ENCODE measurements at regions not wholly inside any gene's neighbourhood (a gene's known extent, or its start where the extent isn't known, plus 50 kb on each side); places are given as distances from the start of the nearest gene placed in this dataset.

DNA sequence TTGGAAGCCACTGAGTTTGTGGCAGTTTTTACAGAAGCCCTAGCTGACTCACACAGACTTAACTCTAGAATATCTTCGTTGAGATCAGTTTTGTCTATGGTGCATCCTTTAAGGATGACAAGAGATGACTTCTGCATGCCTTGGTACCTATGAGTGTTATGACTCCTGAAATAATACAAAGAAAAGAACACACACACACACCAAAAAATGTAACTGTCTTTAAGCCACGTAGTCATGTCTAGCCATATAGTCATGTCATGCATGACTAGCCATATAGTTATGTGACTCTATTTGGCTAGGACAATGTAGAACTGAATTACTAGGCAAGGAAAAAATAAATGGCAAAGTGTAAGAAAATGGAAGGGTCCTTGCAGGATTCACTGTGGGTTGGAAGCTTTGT lies 447.8 kb downstream of the NLGN4X start:
- TF ChIP-seq, protein P1, sequence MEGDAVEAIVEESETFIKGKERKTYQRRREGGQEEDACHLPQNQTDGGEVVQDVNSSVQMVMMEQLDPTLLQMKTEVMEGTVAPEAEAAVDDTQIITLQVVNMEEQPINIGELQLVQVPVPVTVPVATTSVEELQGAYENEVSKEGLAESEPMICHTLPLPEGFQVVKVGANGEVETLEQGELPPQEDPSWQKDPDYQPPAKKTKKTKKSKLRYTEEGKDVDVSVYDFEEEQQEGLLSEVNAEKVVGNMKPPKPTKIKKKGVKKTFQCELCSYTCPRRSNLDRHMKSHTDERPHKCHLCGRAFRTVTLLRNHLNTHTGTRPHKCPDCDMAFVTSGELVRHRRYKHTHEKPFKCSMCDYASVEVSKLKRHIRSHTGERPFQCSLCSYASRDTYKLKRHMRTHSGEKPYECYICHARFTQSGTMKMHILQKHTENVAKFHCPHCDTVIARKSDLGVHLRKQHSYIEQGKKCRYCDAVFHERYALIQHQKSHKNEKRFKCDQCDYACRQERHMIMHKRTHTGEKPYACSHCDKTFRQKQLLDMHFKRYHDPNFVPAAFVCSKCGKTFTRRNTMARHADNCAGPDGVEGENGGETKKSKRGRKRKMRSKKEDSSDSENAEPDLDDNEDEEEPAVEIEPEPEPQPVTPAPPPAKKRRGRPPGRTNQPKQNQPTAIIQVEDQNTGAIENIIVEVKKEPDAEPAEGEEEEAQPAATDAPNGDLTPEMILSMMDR (IDR thresholded peaks at IDR 0.05; ENCODE audit: low read depth, low read length, missing input control) = no peak
- TF ChIP-seq JUND (IDR thresholded peaks at IDR 0.05) = no peak
- no peak for TF ChIP-seq GABPA (IDR thresholded peaks at IDR 0.05 in 1 of 2, conservative IDR thresholded peaks at IDR 0.05 in 1 of 2)
- TF ChIP-seq, protein P2, sequence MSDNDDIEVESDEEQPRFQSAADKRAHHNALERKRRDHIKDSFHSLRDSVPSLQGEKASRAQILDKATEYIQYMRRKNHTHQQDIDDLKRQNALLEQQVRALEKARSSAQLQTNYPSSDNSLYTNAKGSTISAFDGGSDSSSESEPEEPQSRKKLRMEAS (IDR thresholded peaks at IDR 0.05) = no peak
- TF ChIP-seq RAD21 (IDR thresholded peaks at IDR 0.05) = no peak
- TF ChIP-seq, protein P3, sequence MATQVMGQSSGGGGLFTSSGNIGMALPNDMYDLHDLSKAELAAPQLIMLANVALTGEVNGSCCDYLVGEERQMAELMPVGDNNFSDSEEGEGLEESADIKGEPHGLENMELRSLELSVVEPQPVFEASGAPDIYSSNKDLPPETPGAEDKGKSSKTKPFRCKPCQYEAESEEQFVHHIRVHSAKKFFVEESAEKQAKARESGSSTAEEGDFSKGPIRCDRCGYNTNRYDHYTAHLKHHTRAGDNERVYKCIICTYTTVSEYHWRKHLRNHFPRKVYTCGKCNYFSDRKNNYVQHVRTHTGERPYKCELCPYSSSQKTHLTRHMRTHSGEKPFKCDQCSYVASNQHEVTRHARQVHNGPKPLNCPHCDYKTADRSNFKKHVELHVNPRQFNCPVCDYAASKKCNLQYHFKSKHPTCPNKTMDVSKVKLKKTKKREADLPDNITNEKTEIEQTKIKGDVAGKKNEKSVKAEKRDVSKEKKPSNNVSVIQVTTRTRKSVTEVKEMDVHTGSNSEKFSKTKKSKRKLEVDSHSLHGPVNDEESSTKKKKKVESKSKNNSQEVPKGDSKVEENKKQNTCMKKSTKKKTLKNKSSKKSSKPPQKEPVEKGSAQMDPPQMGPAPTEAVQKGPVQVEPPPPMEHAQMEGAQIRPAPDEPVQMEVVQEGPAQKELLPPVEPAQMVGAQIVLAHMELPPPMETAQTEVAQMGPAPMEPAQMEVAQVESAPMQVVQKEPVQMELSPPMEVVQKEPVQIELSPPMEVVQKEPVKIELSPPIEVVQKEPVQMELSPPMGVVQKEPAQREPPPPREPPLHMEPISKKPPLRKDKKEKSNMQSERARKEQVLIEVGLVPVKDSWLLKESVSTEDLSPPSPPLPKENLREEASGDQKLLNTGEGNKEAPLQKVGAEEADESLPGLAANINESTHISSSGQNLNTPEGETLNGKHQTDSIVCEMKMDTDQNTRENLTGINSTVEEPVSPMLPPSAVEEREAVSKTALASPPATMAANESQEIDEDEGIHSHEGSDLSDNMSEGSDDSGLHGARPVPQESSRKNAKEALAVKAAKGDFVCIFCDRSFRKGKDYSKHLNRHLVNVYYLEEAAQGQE (IDR thresholded peaks at IDR 0.05) = no peak
- TF ChIP-seq, protein P4, sequence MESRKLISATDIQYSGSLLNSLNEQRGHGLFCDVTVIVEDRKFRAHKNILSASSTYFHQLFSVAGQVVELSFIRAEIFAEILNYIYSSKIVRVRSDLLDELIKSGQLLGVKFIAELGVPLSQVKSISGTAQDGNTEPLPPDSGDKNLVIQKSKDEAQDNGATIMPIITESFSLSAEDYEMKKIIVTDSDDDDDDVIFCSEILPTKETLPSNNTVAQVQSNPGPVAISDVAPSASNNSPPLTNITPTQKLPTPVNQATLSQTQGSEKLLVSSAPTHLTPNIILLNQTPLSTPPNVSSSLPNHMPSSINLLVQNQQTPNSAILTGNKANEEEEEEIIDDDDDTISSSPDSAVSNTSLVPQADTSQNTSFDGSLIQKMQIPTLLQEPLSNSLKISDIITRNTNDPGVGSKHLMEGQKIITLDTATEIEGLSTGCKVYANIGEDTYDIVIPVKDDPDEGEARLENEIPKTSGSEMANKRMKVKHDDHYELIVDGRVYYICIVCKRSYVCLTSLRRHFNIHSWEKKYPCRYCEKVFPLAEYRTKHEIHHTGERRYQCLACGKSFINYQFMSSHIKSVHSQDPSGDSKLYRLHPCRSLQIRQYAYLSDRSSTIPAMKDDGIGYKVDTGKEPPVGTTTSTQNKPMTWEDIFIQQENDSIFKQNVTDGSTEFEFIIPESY (IDR thresholded peaks at IDR 0.05) = no peak

Measured in liver (tissue), 3 donors.